Left lobe of liver (tissue), 2 donors: ENCODE measurements at regions not wholly inside any gene's neighbourhood (a gene's known extent, or its start where the extent isn't known, plus 50 kb on each side); places are given as distances from the start of the nearest gene placed in this dataset.
"Not testable (repeated sequence)": the region's sequence is repeated elsewhere in the genome, so short reads cannot be mapped to it uniquely, and the experiment has no call there.

Experiments
- ATAC-seq: fragments of 200-7000 bp; cut with Tn5 transposase; one replicate; pipeline ENCODE4 v1.9.1; 2020; ENCODE audit warnings: mild to moderate bottlenecking, moderate library complexity
- DNase-seq: peaks from one replicate; pipeline ENCODE4 v3.0.0-alpha.2; 2020; ENCODE audit warnings: low spot score
- donor health status: DM: no; HTN: no; CAD: no; lungs with moderate emphysema.
- donor health status: DM: no; HTN: yes; CAD: no.

DNA sequence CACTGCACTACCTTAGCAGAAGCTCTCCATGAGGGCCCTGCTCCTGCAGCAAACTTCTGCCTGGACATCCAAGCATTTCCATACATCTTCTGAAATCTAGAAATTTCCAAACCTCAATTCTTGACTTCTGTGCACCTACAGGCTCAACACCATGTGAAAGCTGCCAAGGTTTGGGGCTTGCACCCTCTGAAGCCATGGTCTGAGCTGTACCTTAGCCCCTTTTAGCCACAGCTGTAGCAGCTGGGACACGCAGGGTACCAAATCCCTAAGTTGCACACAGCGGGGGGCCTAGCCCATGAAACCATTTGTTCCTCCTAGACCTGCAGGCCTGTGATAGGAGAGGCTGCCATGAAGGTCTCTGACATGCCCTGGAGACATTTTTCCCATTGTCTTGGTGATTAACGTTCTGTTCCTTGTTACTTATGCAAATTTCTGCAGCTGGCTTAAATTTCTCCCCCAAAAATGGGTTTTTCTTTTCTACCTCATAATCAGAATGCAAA is 102.7 kb downstream of the EN1 start:
- DNase-seq, ATAC-seq: not testable (repeated sequence)

DNA sequence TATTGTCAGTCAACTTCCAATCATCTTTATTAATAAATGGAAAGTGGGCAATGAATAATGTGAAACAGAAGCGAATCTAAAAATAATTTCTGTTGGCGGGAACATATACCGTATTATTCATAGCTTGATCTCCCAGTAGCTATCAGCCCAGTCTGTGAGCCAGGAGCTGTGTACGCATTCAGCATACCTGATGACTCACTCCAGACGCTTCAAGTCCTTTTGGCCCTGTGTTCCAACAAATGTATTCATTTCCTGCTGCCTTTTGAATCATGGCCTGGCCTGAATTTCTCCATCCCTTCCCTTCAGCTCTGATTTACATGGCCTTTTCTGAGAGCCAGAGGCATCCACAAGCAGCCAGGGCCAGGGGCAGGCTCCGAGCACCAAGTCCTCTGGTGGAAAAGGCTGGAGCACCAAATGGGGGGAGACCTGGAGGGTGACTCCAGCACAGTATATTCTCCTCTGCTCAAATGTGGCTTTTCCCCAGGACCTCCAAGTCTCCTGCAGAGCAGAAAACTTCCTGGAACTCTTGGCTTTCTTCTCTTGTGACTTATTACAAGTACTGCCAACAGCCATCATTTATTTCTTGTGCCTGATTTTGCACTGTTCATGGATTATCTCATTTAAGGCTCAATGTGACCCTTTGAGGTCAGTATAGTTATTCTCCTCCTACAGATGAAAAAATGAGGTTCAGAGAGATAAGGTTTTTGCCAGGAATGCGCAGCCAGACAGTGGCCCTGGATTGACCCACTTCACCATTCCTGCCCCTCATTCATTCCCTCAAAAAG is 108.7 kb downstream of the EN1 start:
- ATAC-seq, result no peak
- DNase-seq, result no peak

DNA sequence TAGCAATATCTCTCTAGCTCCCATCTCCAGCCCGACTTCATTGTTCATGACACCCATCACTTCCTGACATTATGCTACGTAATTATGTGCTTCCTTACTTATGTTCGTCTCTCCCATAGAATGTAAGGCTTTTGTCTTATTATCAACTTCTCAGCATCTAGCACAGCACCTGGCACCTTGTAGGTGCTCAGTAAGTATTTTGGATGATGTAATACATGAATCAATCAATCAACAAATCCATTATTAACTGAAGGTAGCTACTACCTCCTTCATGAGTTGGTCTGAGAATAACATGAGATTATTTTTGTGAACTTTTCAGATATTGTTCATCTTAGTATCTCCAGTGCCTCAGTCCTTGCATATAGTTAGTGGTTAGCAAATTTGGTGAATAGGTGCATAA is 109.3 kb downstream of the EN1 start:
- ATAC-seq (no peak), DNase-seq (no peak)

GRCh38 chr2:118737684-118738083 is 109.8 kb downstream of the EN1 start:
- DNase-seq, result no peak
- no peak for ATAC-seq

DNA sequence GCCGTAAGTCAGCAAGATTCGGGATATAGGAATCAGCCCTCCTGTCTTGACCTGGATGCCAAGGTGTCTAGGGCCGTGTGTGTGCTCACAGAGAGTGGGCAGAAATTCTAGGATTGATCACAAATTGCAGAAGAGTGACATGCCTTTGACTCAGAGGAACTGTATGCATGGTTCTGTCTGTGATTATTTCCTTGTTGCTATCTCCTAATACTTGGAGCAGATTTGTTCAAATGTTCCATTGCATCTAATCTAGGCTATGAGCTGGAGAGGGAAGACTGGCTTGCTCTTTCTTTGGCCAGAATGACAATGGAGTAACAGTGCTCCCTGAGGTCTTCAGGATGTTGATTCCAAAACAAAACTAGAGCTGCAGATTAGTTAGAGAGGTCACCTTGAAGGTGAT is 115.0 kb downstream of the EN1 start:
- DNase-seq, result no peak
- ATAC-seq, result no peak

DNA sequence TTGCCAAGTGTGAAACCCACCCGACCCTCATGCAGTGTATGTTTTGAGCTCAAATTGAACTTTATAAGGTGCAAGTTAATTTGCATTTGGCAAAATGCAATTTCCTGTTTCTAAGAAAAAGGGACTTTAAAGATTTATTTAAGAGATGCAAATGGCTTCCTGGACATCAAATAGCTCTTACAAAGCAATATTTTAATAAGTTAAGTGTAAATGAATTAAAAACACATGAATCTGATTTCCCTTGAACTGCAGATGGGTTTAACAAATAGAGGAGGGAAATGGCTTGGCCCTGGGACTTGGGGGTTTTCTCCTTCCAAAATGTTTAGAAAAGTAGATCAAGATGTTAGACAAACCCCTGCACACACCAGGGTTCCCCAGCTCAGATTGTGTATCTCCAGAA is 116.0 kb downstream of the EN1 start:
- no peak for ATAC-seq
- no peak for DNase-seq

DNA sequence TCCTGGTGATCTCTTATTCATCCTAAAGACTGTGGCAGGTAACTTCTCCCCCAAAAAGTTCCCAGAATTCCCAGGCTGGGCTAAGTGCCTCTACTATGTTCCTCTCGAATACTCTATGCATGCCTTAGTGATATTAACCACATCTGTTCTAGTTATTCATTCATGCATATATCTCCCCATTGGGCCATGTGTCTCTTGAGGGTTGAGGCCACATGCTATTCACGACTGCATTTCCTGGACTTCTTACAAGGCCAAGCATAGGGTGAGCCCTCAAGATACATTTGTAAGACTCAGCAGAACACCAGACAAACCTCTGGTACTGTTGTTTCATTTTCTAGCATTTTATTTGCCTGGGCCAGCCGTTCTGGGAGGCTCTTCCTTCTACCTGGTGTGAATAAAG is 117.0 kb downstream of the EN1 start:
- ATAC-seq (no peak), DNase-seq (no peak)

- ATAC-seq, result no peak
- no peak for DNase-seq
Measured at GRCh38 chr2:118729760-118730159, 117.7 kb downstream of the EN1 start.

GRCh38 chr2:118728984-118729383 is 118.5 kb downstream of the EN1 start:
- DNase-seq (no peak), ATAC-seq (no peak)

DNA sequence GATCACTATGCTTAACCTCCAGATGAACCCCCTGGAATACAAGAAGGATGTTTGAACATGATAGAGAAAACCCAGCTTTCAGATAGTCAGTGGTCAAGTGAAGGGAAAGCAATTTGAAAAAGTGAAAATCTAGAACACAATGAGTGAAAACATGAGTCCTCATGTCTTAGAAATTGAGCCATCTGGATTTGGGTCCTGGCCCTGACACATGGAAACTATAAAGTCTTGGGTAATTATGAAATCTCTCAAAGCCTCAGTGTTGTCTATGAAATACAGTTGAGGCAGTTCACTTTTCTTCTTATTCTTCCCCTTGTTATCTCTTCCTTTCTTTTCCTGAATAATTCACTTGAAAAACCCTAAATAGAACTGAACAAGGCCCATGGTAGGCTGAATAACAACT is 120.6 kb downstream of the EN1 start:
- ATAC-seq (no peak), DNase-seq (no peak)

DNA sequence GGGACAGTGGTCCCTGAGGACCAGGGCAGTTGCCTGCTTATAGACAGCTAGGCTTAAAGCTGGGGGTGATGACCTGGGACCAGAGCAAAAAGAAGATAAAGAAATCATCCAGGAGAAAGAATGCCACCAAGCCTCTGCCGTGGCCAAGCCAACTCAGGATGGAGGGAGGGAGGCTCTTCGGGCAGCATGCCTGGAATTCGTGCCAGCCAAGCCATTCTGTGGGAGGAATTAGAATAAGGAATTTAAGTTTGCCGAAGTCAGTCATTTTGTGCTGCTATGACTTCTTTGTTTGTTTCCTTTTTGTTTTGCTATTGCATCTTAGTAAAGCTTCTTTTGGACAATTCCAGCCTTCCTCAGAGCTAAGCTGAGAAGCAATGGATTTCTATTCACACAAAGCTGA is 124.1 kb downstream of the EN1 start:
- ATAC-seq, result no peak
- DNase-seq, result no peak

- DNase-seq, result no peak
- no peak for ATAC-seq
Measured at GRCh38 chr2:118722976-118723375, 124.5 kb downstream of the EN1 start.

DNA sequence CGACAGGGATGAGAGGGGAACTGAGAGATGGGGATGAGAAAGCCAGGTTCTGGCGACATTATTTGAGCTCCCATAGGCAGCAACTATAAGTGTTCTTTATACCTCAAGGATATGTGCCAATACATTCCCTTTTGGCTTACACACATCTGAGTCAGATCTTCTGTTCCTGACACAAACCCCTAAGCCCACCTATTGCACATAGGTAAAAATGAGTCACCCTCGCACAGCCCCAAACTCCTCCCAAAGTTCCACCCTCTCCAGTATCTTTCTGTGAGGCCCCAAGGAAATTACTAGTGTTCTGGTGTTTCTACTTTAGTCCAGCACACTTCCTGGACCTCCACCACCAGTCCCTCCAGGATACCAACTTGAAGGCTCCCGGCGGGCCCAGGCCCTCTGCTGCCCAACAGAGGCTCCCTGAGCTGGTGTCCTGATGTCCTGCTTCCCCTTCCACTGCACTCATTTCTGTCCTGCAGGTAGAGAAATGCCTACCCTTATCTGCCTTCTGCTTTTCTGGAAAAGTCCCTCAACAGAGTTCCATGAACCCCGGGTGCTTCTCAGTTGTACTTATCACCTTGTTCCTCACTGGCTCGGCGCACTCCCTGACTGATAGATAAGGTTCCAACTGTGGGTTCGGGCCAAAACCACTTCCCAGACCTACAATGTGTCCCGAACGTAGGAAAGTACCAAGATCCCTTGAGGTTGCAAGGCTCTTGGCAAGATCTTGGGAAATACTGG is 125.5 kb downstream of the EN1 start:
- ATAC-seq (no peak), DNase-seq (no peak)

- ATAC-seq (no peak), DNase-seq (no peak)
Measured at GRCh38 chr2:118720866-118721265, 126.6 kb downstream of the EN1 start.

DNA sequence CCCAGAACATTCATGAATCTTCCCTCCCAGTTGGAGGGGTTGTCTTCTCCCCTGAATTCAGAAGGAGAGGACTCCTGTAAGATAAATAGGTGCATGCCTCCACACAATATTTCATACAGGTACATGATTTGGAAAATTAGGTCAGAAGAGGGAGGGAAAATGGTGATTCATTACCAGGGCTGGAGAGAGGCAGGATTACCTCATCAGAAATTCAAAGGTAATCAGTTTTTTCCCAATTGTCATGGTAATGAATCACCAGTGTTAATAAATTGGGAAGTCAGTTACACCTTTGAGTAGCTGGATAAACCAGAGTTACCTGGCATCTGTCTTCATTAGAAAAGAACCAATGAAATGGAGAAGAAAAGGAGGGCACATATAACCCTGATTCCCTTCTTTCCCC is 128.5 kb downstream of the EN1 start:
- ATAC-seq (no peak), DNase-seq (no peak)

- DNase-seq, result no peak
- ATAC-seq, result no peak
Measured at GRCh38 chr2:118716102-118716501, 131.3 kb downstream of the EN1 start.

DNA sequence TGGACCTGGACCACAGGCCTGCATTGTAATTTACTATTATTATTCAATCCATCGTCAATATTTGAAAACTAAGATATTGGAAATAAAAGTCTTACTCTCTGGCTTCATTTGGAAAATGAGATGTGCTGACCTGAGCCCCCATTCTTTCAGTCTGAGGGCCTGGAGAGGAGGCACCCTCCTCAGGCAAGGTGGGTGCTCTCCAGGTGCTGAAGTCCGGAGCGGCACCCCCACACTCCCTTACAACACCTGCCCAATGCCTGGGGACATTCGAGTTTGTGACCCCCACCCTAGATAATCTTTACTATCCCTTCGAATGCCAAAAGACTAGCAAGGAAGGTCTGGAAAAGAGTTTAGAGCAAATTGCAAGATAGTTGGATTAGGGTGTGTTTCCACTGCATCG is 133.3 kb downstream of the EN1 start:
- DNase-seq, result no peak
- no peak for ATAC-seq

DNA sequence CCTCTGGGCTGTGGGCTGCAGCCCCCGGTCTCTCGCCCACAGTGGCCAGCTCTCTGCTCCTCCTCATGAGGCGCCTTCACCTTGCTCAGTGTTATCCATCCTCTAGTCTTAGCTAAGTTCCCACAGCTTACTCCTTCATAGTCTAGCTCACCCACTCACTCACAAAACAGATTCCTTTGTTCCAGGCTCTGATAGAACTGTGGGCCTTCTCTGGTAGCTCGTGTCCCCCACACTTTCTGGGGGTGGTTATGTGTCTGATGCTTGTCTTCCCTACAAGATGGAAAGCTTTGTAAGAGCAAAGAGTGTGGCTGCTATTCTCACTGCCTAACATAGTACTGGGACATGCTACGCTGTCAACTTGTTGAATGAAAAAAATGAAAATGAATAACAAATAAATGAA is 135.8 kb downstream of the EN1 start:
- no peak for ATAC-seq
- no peak for DNase-seq

- DNase-seq, result no peak
- ATAC-seq, result no peak
Measured at GRCh38 chr2:118710481-118710880, 137.0 kb downstream of the EN1 start.

DNA sequence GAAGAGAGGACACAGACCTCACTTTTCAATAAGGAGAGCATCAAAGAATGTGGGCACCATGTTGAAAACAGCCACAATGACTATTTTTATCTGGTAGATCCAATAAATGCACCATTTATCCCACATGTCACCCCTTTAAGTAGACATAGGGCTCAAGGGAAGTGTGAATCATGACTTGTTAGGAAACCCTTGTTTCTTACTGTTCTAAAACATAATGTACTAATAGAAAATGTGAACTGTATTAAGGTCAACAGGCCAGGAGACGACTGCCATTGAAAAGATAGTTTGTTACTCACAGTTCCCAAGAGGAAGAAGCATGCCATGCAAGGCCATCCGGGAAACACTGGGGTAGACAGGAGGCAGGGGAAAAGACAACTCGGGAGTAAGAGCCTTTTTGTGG is 137.7 kb downstream of the EN1 start:
- no peak for ATAC-seq
- DNase-seq, result no peak

- DNase-seq, result no peak
- ATAC-seq, result no peak
Measured at GRCh38 chr2:118706844-118707243, 140.6 kb downstream of the EN1 start.

DNA sequence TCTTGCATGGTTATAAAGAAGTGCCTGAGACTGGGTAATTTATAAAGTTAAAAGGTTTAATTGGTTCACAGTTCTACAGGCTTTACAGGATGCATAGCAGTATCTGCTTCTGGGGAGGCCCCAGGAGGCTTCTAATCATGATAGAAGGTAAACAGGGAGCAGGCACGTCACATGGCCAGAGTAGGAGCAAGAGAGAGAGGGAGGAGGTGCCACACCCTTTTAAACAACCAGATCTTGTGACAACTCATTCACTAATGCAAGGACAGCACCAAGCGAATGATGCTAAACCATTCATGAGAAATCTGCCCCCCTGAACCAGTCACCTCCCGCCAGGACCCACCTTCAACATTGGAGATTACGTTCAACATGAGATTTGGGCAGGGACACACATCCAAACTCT is 141.1 kb downstream of the EN1 start:
- no peak for ATAC-seq
- DNase-seq, result no peak

DNA sequence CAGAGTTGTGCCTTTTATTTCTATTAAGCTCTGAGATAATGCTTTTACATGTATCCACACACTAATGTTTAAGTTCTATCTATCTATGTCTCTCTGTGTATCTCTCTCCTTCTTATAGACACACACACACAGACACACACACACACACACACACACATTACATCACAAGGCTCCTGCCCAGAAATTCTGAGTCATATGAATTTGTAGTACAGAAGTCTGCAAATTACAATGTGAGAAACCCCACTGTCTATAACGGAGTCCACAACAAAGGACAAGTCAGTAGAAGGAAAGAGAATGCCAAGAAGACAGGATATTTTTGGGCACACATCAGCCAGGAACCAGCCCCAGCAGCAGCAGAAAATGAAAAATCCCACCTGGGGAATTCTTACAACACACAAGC is 142.4 kb downstream of the EN1 start:
- ATAC-seq, result no peak
- DNase-seq, result no peak
